Endothelial cell (in vitro differentiated cells): ENCODE measurements at regions not wholly inside any gene's neighbourhood (a gene's known extent, or its start where the extent isn't known, plus 50 kb on each side); places are given as distances from the start of the nearest gene placed in this dataset.

Source experiments
- DNase-seq: peaks from one replicate; pipeline ENCODE4 v3.0.0; 2021; ENCODE audit warnings: low spot score
- H3K27ac Mint-ChIP-seq: one replicate; pipeline ENCODE4 v1.8.0; 2021; ENCODE audit warnings: mixed read lengths, inconsistent platforms; ENCODE audit not compliant: unreplicated experiment
- H3K27me3 Mint-ChIP-seq: one replicate; pipeline ENCODE4 v1.8.0; 2021; ENCODE audit warnings: mild to moderate bottlenecking, moderate library complexity, mixed read lengths, inconsistent platforms; ENCODE audit not compliant: unreplicated experiment
- H3K36me3 Mint-ChIP-seq: one replicate; pipeline ENCODE4 v1.8.0; 2021; ENCODE audit warnings: mild to moderate bottlenecking, low read depth, mixed read lengths, inconsistent platforms; ENCODE audit not compliant: unreplicated experiment
- H3K4me1 Mint-ChIP-seq: one replicate; pipeline ENCODE4 v1.8.0; 2021; ENCODE audit warnings: mild to moderate bottlenecking, mixed read lengths, inconsistent platforms; ENCODE audit not compliant: unreplicated experiment
- H3K4me3 Mint-ChIP-seq: one replicate; pipeline ENCODE4 v1.8.0; 2021; ENCODE audit warnings: mild to moderate bottlenecking, mixed read lengths, inconsistent platforms; ENCODE audit not compliant: unreplicated experiment
- H3K9me3 Mint-ChIP-seq: one replicate; pipeline ENCODE4 v1.8.0; 2021; ENCODE audit warnings: mixed read lengths, inconsistent platforms; ENCODE audit not compliant: unreplicated experiment
- TF ChIP-seq, protein P1 (sequence below): fragments of 200-600 bp; sonication (generic); IDR thresholded peaks from one replicate; pipeline ENCODE4 v1.5.0; 2021; ENCODE audit warnings: antibody characterized with exemption; ENCODE audit not compliant: unreplicated experiment

DNA sequence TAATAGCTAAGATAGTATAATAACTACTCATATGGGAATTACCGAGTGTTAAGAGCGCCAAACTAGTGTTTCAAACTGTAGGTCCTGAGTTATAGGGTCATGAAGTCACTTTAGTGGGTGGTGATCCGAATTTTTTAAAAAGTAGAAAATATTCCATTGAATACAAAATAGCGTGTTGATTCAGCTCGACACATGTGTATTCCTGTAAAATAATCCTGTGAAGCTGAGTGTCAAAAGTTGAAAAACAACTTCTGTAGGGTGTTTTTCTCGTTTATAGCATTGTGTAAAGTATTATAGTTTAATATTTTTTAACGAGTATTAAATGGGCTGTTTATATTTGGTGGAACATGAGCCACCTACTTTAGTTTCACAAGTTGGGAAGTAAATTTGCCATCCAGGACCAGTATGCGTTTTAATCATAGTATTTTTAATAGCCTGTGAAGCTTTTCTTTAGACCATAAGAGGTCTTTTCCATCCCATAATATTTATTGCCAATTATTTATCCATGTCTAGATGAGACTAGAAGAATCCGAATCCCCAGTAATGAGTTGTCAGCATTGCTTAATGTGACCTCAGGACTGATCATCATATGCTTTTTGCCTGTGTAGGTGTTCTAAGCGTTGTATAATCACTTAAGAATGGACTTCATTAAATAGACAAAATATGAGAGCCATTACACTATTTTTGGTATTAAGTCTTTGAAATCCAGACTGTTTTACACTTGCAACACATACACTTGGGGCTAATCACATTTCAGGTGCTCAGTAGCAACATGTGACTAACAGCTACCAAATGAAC, 84.1 kb downstream of the PTPDC1 start:
- Mint-ChIP-seq H3K36me3 (peaks cover 4% of the 10 kb centered on the region), H3K4me3 (peak overlapping the region; percentile 95), H3K4me1 (peaks cover 30% of the 10 kb centered on the region), H3K27me3 (peaks cover 13% of the 10 kb centered on the region), H3K27ac (peak overlapping the region; percentile 98), H3K9me3 (no peaks in the 10 kb centered on the region)
- TF ChIP-seq, protein P1, sequence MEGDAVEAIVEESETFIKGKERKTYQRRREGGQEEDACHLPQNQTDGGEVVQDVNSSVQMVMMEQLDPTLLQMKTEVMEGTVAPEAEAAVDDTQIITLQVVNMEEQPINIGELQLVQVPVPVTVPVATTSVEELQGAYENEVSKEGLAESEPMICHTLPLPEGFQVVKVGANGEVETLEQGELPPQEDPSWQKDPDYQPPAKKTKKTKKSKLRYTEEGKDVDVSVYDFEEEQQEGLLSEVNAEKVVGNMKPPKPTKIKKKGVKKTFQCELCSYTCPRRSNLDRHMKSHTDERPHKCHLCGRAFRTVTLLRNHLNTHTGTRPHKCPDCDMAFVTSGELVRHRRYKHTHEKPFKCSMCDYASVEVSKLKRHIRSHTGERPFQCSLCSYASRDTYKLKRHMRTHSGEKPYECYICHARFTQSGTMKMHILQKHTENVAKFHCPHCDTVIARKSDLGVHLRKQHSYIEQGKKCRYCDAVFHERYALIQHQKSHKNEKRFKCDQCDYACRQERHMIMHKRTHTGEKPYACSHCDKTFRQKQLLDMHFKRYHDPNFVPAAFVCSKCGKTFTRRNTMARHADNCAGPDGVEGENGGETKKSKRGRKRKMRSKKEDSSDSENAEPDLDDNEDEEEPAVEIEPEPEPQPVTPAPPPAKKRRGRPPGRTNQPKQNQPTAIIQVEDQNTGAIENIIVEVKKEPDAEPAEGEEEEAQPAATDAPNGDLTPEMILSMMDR = no peak
- no peak for DNase-seq

GRCh38 chr9:94169968-94170367, 85.7 kb downstream of the PTPDC1 start:
- Mint-ChIP-seq H3K4me1 (peaks cover 39% of the 10 kb centered on the region), H3K36me3 (peaks cover 10% of the 10 kb centered on the region)

GRCh38 chr9:94173632-94174031, 85.5 kb upstream of the ZNF169 start:
- no peak overlapping the region for H3K27ac Mint-ChIP-seq
- H3K4me1 Mint-ChIP-seq = peaks cover 38% of the 10 kb centered on the region
- H3K27me3 Mint-ChIP-seq = no peaks in the 10 kb centered on the region
- H3K36me3 Mint-ChIP-seq = peaks cover 14% of the 10 kb centered on the region
- no peak overlapping the region for H3K4me3 Mint-ChIP-seq
- TF ChIP-seq, protein P1 = no peak
- no peaks in the 10 kb centered on the region for H3K9me3 Mint-ChIP-seq
- DNase-seq = no peak

More at GRCh38 chr9:94169968-94170367, 85.7 kb downstream of the PTPDC1 start:
- no peaks in the 10 kb centered on the region for H3K9me3 Mint-ChIP-seq
- DNase-seq = no peak
- peak overlapping the region; percentile 8 for H3K27ac Mint-ChIP-seq
- TF ChIP-seq, protein P1 = no peak
- H3K27me3 Mint-ChIP-seq = peaks cover 12% of the 10 kb centered on the region
- no peak overlapping the region for H3K4me3 Mint-ChIP-seq

DNA sequence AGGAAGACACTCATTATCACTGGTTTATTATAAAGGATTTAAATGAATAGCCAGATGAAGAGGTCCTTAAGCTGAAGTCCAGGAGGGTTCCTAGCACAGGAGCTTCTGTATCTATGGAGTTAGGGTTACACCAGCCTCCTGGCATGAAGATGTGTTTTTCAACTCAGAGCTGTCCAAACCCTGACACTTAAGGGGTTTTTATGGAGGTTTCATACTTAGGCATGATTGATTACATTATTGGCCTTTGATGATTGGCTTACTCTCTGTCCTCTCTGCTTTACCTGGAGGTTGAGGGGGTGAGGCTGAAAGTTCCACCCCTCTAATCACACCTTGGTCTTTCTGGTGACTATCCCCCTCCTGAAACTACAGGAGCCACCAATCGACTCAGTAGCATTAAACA, 84.9 kb upstream of the ZNF169 start:
- H3K36me3 Mint-ChIP-seq = peaks cover 14% of the 10 kb centered on the region
- H3K27ac Mint-ChIP-seq = no peak overlapping the region
- peaks cover 36% of the 10 kb centered on the region for H3K4me1 Mint-ChIP-seq
- DNase-seq = no peak
- TF ChIP-seq, protein P1 = no peak
- no peak overlapping the region for H3K4me3 Mint-ChIP-seq
- no peaks in the 10 kb centered on the region for H3K9me3 Mint-ChIP-seq
- no peaks in the 10 kb centered on the region for H3K27me3 Mint-ChIP-seq

GRCh38 chr9:94175669-94176068, 83.4 kb upstream of the ZNF169 start:
- DNase-seq = no peak
- H3K36me3 Mint-ChIP-seq = peaks cover 14% of the 10 kb centered on the region
- H3K4me3 Mint-ChIP-seq = no peak overlapping the region
- H3K27ac Mint-ChIP-seq = peak overlapping the region; percentile 25
- no peaks in the 10 kb centered on the region for H3K27me3 Mint-ChIP-seq
- peaks cover 31% of the 10 kb centered on the region for H3K4me1 Mint-ChIP-seq
- no peaks in the 10 kb centered on the region for H3K9me3 Mint-ChIP-seq
- TF ChIP-seq, protein P1 = no peak
